OCI-LY1 (cell line): ENCODE measurements at regions not wholly inside any gene's neighbourhood (a gene's known extent, or its start where the extent isn't known, plus 50 kb on each side); places are given as distances from the start of the nearest gene placed in this dataset.

Experiments used
- H2AFZ ChIP-seq: fragments of 200-600 bp; sonication (generic), shearing (Covaris generic); 2 replicates; pipeline ENCODE4 v1.6.0; 2014; ENCODE audit warnings: antibody characterized with exemption, mild to moderate bottlenecking, low read length
- H3F3A ChIP-seq: fragments of 200-600 bp; sonication (generic), shearing (Covaris generic); 2 replicates; pipeline ENCODE4 v1.6.0; 2014; ENCODE audit warnings: mild to moderate bottlenecking, antibody characterized with exemption, low read length, moderate library complexity; ENCODE audit not compliant: insufficient read depth
- H3K27ac ChIP-seq: fragments of 200-600 bp; sonication (generic); 2 replicates; pipeline ENCODE4 v1.5.1; 2014; ENCODE audit warnings: low read length, mixed run types, mild to moderate bottlenecking, low read depth; ENCODE audit not compliant: poor library complexity, severe bottlenecking
- H3K27me3 ChIP-seq: fragments of 200-600 bp; sonication (generic); 2 replicates; pipeline ENCODE4 v1.6.0; 2014; ENCODE audit warnings: antibody characterized with exemption, mild to moderate bottlenecking, low read length, moderate library complexity; ENCODE audit not compliant: insufficient read depth
- H3K36me3 ChIP-seq: fragments of 200-600 bp; sonication (generic); 2 replicates; pipeline ENCODE4 v1.6.1; 2014; ENCODE audit warnings: mild to moderate bottlenecking, antibody characterized with exemption, low read length, moderate library complexity, mixed read lengths; ENCODE audit not compliant: insufficient read depth
- H3K4me1 ChIP-seq: fragments of 200-600 bp; sonication (generic); 2 replicates; pipeline ENCODE4 v1.5.1; 2014; ENCODE audit warnings: mild to moderate bottlenecking, low read length, moderate library complexity; ENCODE audit not compliant: insufficient read depth, severe bottlenecking
- H3K4me2 ChIP-seq: fragments of 200-600 bp; sonication (generic), shearing (Covaris generic); 2 replicates; pipeline ENCODE4 v1.6.1; 2014; ENCODE audit warnings: low read length
- H3K4me3 ChIP-seq: fragments of 200-600 bp; sonication (generic); 2 replicates; pipeline ENCODE4 v1.5.1; 2014; ENCODE audit warnings: low read length, low read depth, mild to moderate bottlenecking, mixed read lengths; ENCODE audit not compliant: poor library complexity, severe bottlenecking
- H3K79me2 ChIP-seq: fragments of 200-600 bp; shearing (Covaris generic); 2 replicates; pipeline ENCODE4 v1.6.1; 2016; ENCODE audit warnings: mixed run types, low read length, mixed read lengths; ENCODE audit not compliant: insufficient read depth
- H3K9ac ChIP-seq: fragments of 200-600 bp; sonication (generic), shearing (Covaris generic); 2 replicates; pipeline ENCODE4 v1.6.1; 2014; ENCODE audit warnings: mild to moderate bottlenecking, low read length, mixed read lengths
- H3K9me2 ChIP-seq: fragments of 200-600 bp; sonication (generic), shearing (Covaris generic); 2 replicates; pipeline ENCODE4 v1.6.1; 2014; ENCODE audit warnings: low read depth, mild to moderate bottlenecking, low read length, mixed read lengths
- H3K9me3 ChIP-seq: fragments of 200-600 bp; shearing (Covaris generic); 2 replicates; pipeline ENCODE4 v1.6.1; 2014; ENCODE audit warnings: low read length, mixed read lengths
- H4K20me1 ChIP-seq: fragments of 200-600 bp; sonication (generic), shearing (Covaris generic); 2 replicates; pipeline ENCODE4 v1.6.0; 2016; ENCODE audit warnings: mild to moderate bottlenecking, low read length; ENCODE audit not compliant: insufficient read depth
- CTCF ChIP-seq: fragments of 200-600 bp; sonication (generic), shearing (Covaris generic); IDR thresholded peaks from 2 replicates; pipeline ENCODE4 v1.5.1; 2017; ENCODE audit warnings: mild to moderate bottlenecking, antibody characterized with exemption, low read length, moderate library complexity, mixed read lengths
- EZH2 ChIP-seq: fragments of 200-600 bp; sonication (generic), shearing (Covaris generic); IDR thresholded peaks from 2 replicates; pipeline ENCODE4 v1.8.0; 2017; ENCODE audit warnings: borderline replicate concordance, mixed run types, mild to moderate bottlenecking, antibody characterized with exemption, low read length, moderate library complexity, mixed read lengths

GRCh38 chr6:91387290-91388059 is 800.6 kb upstream of the MAP3K7 start:
- Histone ChIP-seq H3K4me2 (no peak overlapping the region), H3K4me1 (no peaks in the 10 kb centered on the region), H3K36me3 (no peaks in the 10 kb centered on the region), H3K9me3 (no peaks in the 10 kb centered on the region), H3K4me3 (no peak overlapping the region), H3K79me2 (no peaks in the 10 kb centered on the region), H3K27me3 (no peaks in the 10 kb centered on the region), H3K9me2 (no peaks in the 10 kb centered on the region), H3K27ac (no peak overlapping the region), H3K9ac (no peak overlapping the region), H2AFZ (no peak overlapping the region), H3F3A (no peaks in the 10 kb centered on the region), H4K20me1 (no peaks in the 10 kb centered on the region)
- TF ChIP-seq EZH2 (no peak), CTCF (no peak; the same call in 1 of the 2 replicates)

GRCh38 chr6:91386204-91386603 is 799.3 kb upstream of the MAP3K7 start:
- no peak for TF ChIP-seq CTCF
- TF ChIP-seq EZH2, result no peak
- Histone ChIP-seq H4K20me1 (no peaks in the 10 kb centered on the region), H3K9ac (no peak overlapping the region), H3K4me2 (no peak overlapping the region), H3K4me3 (no peak overlapping the region), H3F3A (no peaks in the 10 kb centered on the region), H3K9me3 (no peaks in the 10 kb centered on the region), H3K27me3 (no peaks in the 10 kb centered on the region), H3K27ac (no peak overlapping the region), H2AFZ (no peak overlapping the region), H3K4me1 (no peaks in the 10 kb centered on the region), H3K9me2 (no peaks in the 10 kb centered on the region), H3K36me3 (no peaks in the 10 kb centered on the region), H3K79me2 (no peaks in the 10 kb centered on the region)

- Histone ChIP-seq H3K4me1 (no peaks in the 10 kb centered on the region), H3K36me3 (no peaks in the 10 kb centered on the region), H3F3A (no peaks in the 10 kb centered on the region), H3K4me3 (no peak overlapping the region), H3K79me2 (no peaks in the 10 kb centered on the region), H3K4me2 (no peak overlapping the region), H3K9me3 (no peaks in the 10 kb centered on the region), H3K27ac (no peak overlapping the region), H3K9me2 (no peaks in the 10 kb centered on the region), H4K20me1 (no peaks in the 10 kb centered on the region), H3K9ac (no peak overlapping the region), H3K27me3 (no peaks in the 10 kb centered on the region), H2AFZ (no peak overlapping the region)
- TF ChIP-seq CTCF (no peak), EZH2 (no peak)
Observed at GRCh38 chr6:91383207-91383606, 796.3 kb upstream of the MAP3K7 start.
